ENCODE measurements at regions not wholly inside any gene's neighbourhood (a gene's known extent, or its start where the extent isn't known, plus 50 kb on each side); places are given as distances from the start of the nearest gene placed in this dataset.

GRCh38 chr2:34126279-34126678, 527.2 kb upstream of the FAM98A start:
- TF ChIP-seq, protein P1, sequence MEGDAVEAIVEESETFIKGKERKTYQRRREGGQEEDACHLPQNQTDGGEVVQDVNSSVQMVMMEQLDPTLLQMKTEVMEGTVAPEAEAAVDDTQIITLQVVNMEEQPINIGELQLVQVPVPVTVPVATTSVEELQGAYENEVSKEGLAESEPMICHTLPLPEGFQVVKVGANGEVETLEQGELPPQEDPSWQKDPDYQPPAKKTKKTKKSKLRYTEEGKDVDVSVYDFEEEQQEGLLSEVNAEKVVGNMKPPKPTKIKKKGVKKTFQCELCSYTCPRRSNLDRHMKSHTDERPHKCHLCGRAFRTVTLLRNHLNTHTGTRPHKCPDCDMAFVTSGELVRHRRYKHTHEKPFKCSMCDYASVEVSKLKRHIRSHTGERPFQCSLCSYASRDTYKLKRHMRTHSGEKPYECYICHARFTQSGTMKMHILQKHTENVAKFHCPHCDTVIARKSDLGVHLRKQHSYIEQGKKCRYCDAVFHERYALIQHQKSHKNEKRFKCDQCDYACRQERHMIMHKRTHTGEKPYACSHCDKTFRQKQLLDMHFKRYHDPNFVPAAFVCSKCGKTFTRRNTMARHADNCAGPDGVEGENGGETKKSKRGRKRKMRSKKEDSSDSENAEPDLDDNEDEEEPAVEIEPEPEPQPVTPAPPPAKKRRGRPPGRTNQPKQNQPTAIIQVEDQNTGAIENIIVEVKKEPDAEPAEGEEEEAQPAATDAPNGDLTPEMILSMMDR (conservative IDR thresholded peaks at IDR 0.05; ENCODE audit: control insufficient read depth, insufficient read depth, low read depth, low read length), result no peak
- no peak overlapping the region for H3K4me3 ChIP-seq (ENCODE audit: control insufficient read depth, low read depth, low read length)
- DNase-seq (ENCODE audit: low read depth), result no peak

DNA sequence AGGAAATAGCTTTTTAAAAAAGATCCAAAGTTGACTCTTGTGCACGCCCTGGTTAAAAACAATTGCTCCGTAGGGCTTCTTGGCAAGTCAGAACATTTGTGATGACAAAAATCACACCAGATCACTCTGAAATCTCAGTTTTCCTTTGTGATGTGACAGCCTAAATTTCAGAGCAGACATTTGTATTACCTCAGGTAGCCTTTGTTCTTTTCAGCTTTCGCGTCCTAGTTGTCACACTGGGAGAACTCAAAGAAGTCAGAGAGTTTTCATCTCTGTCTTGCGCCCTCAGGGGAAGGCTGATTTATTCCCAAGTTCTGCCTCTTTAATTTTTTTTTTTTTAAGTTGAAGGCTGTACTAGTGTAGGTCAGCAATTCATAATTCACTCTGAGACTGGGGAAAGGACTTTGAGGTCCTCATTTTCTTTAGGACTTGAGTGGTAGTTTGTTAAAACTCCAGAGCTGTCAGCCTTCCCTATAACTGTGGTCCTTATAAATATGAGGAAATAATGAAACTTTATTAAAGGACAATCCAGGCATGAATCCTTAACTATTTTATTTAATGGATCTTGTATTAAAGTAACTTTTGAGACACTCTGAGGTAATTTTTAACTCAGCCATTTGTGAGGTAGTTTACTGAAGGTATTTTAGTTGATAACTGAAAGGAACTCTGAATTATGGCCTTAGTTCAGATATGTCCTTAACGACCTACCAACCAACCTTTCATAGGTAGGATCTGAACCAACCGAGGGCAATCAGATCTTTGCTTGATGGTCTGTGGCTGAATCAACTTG, 525.1 kb upstream of the FAM98A start:
- DNase-seq (ENCODE audit: low read depth), result no peak
- TF ChIP-seq, protein P1 (conservative IDR thresholded peaks at IDR 0.05; ENCODE audit: control insufficient read depth, insufficient read depth, low read depth, low read length), result no peak
- no peak overlapping the region for H3K4me3 ChIP-seq (ENCODE audit: control insufficient read depth, low read depth, low read length)

- no peak overlapping the region for H3K4me3 ChIP-seq (ENCODE audit: control insufficient read depth, low read depth, low read length)
- TF ChIP-seq, protein P1 (conservative IDR thresholded peaks at IDR 0.05; ENCODE audit: control insufficient read depth, insufficient read depth, low read depth, low read length), result no peak
- no peak for DNase-seq (ENCODE audit: low read depth)
Measured at GRCh38 chr2:34121076-34121475, 522.0 kb upstream of the FAM98A start.

- H3K4me3 ChIP-seq (ENCODE audit: control insufficient read depth, low read depth, low read length), result no peak overlapping the region
- DNase-seq (ENCODE audit: low read depth), result no peak
- TF ChIP-seq, protein P1 (conservative IDR thresholded peaks at IDR 0.05; ENCODE audit: control insufficient read depth, insufficient read depth, low read depth, low read length), result no peak
Measured at GRCh38 chr2:34115076-34115475, 516.0 kb upstream of the FAM98A start.

- TF ChIP-seq, protein P1 (conservative IDR thresholded peaks at IDR 0.05; ENCODE audit: control insufficient read depth, insufficient read depth, low read depth, low read length), result no peak
- no peak for DNase-seq (ENCODE audit: low read depth)
- H3K4me3 ChIP-seq (ENCODE audit: control insufficient read depth, low read depth, low read length), result no peak overlapping the region
Measured at GRCh38 chr2:34112161-34112560, 513.1 kb upstream of the FAM98A start.

DNA sequence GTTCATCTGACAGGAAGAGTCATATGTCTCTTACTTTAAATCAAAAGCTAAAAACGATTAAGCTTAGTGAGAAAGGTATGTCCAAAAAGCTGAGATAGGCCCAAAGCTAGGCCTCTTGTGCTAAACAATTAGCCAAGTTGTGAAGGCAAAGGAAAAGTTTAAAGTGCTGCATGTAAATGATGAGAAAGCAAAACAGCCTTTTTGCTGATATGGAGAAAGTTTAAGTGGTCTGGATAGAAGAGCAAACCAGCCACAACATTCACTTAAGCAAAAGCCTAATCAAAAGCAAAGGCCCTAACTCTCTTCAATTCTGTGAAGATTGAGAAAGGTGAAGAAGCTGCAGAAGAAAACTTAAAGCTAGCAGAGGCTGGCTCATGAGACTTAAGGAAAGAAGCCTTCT, 511.3 kb upstream of the FAM98A start:
- DNase-seq (ENCODE audit: low read depth), result no peak
- H3K4me3 ChIP-seq (ENCODE audit: control insufficient read depth, low read depth, low read length), result no peak overlapping the region
- TF ChIP-seq, protein P1 (conservative IDR thresholded peaks at IDR 0.05; ENCODE audit: control insufficient read depth, insufficient read depth, low read depth, low read length), result no peak
